ENCODE measurements at regions not wholly inside any gene's neighbourhood (a gene's known extent, or its start where the extent isn't known, plus 50 kb on each side); places are given as distances from the start of the nearest gene placed in this dataset.
A peak's percentile ranks its signal among the peaks of the same experiment; 100 is the strongest.

- POLR2A ChIA-PET: no interaction called here
- no peak overlapping the region for H3K4me2 ChIP-seq (ENCODE audit: insufficient read depth, low read length)
- FAIRE-seq: no peak
Measured at GRCh38 chr4:183765251-183765911, 106.3 kb downstream of the TRAPPC11 start.

More at GRCh38 chr4:183765251-183765911, 106.3 kb downstream of the TRAPPC11 start:
- no peak overlapping the region for H3K9ac ChIP-seq (replicated peaks; ENCODE audit: extremely low read depth, insufficient read depth, low read length)
- CTCF ChIA-PET: no interaction called here
- no peak overlapping the region for H3K27ac ChIP-seq (ENCODE audit: insufficient read depth, low read depth, low read length)
- intact Hi-C loops (cut with micrococcal nuclease) (no loop called here), dilution Hi-C loops (cut with MboI; ENCODE audit: extremely low pct_ligation_motif_present, low sequenced_read_pairs) (no loop called here)
- H3K4me1 ChIP-seq (ENCODE audit: control insufficient read depth, extremely low read depth, insufficient read depth, low read length): no peaks in the 10 kb centered on the region
- peak overlapping the region; percentile 18 for H2AFZ ChIP-seq (ENCODE audit: low read depth, low read length)
- no peak overlapping the region for H3K4me3 ChIP-seq (replicated peaks in 1 of 3; ENCODE audit: insufficient read depth in 1 of 3, low read depth in 1 of 3, low read length in 3 of 3)
- DNase-seq (ENCODE audit: low read depth, low spot score): peak; percentile 22
- H3K27me3 ChIP-seq (ENCODE audit: control insufficient read depth in 2 of 2, insufficient read depth in 2 of 2, low read length in 2 of 2): peaks cover 2 to 4% of the 10 kb centered on the region in 2 experiments
- TF ChIP-seq EZH2 (IDR thresholded peaks at IDR 0.05; ENCODE audit: borderline replicate concordance, low read depth, low read length, severe bottlenecking) (no peak), GATA2 (IDR thresholded peaks at IDR 0.05; ENCODE audit: insufficient read depth, insufficient read length, low read depth, low read length) (no peak), FOS (IDR thresholded peaks at IDR 0.05; ENCODE audit: borderline replicate concordance, insufficient read depth, low read length) (no peak), JUN (IDR thresholded peaks at IDR 0.05; ENCODE audit: borderline replicate concordance, insufficient read depth, insufficient read length, low read depth) (no peak), CTCF (IDR thresholded peaks at IDR 0.05; ENCODE audit: extremely low read depth in 1 of 2, insufficient read depth in 1 of 2, low read depth in 1 of 2, low read length in 2 of 2) (no peak), POLR2AphosphoS5 (IDR thresholded peaks at IDR 0.05; ENCODE audit: insufficient read depth, low read depth, low read length) (no peak), MYC (IDR thresholded peaks at IDR 0.05; ENCODE audit: low read depth, low read length) (no peak), MAX (IDR thresholded peaks at IDR 0.05; ENCODE audit: insufficient read depth, insufficient read length) (no peak)
- no peaks in the 10 kb centered on the region for H3K79me2 ChIP-seq (ENCODE audit: control insufficient read depth, insufficient read depth, low read length)
- no peaks in the 10 kb centered on the region for H3K36me3 ChIP-seq (ENCODE audit: control insufficient read depth in 2 of 2, extremely low read depth in 1 of 2, insufficient read depth in 2 of 2, low read length in 2 of 2)
- no peaks in the 10 kb centered on the region for H4K20me1 ChIP-seq (replicated peaks; ENCODE audit: control insufficient read depth, extremely low read depth, insufficient read depth, low read length)
- H3K9me3 ChIP-seq (replicated peaks; ENCODE audit: control insufficient read depth, insufficient read depth, low read length): no peaks in the 10 kb centered on the region
- BruUV-seq (replicated peaks): no TSS peak
- no peaks in the 10 kb centered on the region for H3K9me1 ChIP-seq (replicated peaks; ENCODE audit: control insufficient read depth, extremely low read depth, insufficient read depth, low read length)
